Stimulated activated CD4-positive, alpha-beta T cell treated with anti-CD3 and anti-CD28 coated beads, Interleukin-2, amount 100 ng/mL, for 48 hours (primary cell): ENCODE measurements at regions not wholly inside any gene's neighbourhood (a gene's known extent, or its start where the extent isn't known, plus 50 kb on each side); places are given as distances from the start of the nearest gene placed in this dataset.
"Not testable (repeated sequence)": the region's sequence is repeated elsewhere in the genome, so short reads cannot be mapped to it uniquely, and the experiment has no call there.

Experiments
- DNase-seq, 2 donors: peaks; one replicate each; pipeline ENCODE4 v3.0.0-alpha.2; 2020

DNA sequence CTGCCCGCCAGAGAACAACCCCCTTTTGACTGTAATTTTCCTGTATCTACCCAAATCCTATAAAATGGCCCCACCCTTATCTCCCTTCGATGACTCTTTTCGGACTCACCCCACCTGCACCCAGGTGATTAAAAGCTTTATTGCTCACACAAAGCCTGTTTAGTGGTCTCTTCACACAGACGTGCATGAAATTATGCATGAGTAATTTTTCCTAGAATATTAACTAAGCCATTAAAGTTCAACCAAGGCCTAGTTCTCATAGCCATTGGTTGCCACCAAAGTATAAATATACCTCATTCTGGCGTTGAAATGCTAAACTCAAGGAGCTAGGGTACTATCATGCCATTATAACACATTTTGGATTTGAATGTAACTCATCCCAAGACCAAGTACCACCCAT, 243.9 kb downstream of the ZNF608 start:
- DNase-seq = no peak

DNA sequence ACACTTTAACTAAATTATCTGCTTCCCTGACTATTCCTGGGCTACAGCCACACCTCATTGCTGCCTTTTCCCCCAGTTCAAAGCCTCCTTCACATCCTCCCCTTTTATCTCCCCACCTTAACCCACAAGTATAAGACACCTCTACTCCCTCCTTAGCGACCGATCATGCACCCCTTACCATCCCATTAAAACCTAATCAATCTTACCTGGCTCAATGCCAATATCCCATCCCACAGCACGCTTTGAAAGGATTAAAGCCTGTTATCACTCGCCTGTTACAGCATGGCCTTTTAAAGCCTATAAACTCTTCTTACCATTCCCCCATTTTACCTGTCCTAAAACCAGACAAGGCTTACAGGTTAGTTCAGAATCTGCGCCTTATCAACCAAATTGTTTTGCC, 246.6 kb downstream of the ZNF608 start:
- not testable (repeated sequence) for DNase-seq

DNA sequence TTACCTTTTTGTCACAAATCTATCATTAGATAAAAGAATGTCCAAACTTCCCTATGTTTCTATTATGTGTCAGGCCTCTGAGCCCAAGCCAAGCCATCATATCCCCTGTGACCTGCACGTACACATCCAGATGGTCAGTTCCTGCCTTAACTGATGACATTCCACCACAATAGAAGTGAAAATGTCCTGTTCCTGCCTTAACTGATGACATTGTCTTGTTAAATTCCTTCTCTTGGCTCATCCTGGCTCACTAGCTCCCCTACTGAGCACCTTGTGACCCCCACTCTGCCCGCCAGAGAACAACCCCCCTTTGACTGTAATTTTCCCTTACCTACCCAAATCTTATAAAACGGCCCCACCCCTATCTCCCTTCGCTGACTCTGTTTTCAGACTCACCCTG, 249.5 kb downstream of the ZNF608 start:
- not testable (repeated sequence) for DNase-seq

- DNase-seq = no peak
These were observed 251.8 kb downstream of the ZNF608 start for GRCh38 chr5:124494540-124495116.

GRCh38 chr5:124492444-124493224, 253.8 kb downstream of the ZNF608 start:
- no peak for DNase-seq

- not testable (repeated sequence) for DNase-seq
These were observed 256.1 kb downstream of the ZNF608 start for GRCh38 chr5:124490315-124490714.

GRCh38 chr5:124481419-124481818, 265.0 kb downstream of the ZNF608 start:
- DNase-seq = no peak

DNA sequence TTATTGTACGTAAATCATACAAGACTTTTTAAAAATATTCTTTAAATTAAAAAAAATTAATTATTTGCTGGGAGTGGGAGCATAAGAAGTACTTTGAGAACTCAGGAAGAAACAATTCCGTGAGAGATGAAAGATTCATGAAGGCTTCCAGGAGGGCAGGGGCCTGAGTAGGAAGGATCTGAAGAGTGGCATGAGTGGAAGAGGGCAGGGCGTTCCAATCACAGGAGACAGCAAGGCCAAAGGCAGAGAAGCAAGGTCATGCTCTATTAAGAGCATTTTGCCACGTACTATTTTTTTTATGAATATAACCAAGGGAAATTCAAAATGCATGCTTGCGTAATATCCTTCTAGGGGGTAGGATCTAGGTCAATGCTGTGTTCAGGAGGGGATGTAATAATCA, 265.5 kb downstream of the ZNF608 start:
- no peak for DNase-seq

GRCh38 chr5:124480022-124480421, 266.4 kb downstream of the ZNF608 start:
- DNase-seq = no peak

- no peak for DNase-seq
These were observed 268.2 kb downstream of the ZNF608 start for GRCh38 chr5:124478264-124478663.

DNA sequence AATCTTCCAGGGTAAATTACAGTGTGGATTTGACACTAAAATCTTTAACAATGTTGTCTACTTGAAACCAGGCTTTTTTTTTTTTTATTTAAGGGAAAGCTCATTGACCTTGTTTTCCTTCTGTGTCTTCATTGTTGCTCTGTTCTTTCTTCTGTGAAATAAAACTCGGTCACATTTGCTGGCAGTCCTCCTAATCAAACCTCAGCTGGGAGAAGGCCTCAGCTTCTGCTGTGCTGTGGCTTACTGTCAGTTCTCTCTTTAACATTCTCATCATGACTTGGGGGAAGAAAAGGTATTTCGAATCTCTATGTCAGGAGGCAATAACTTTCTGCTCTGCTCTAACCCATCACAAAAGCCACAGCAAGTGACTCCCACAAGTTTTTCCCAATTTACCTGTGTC, 268.9 kb downstream of the ZNF608 start:
- DNase-seq = no peak

- no peak for DNase-seq
These were observed 269.4 kb downstream of the ZNF608 start for GRCh38 chr5:124477062-124477461.

- DNase-seq = no peak
These were observed 271.8 kb downstream of the ZNF608 start for GRCh38 chr5:124474528-124475215.

DNA sequence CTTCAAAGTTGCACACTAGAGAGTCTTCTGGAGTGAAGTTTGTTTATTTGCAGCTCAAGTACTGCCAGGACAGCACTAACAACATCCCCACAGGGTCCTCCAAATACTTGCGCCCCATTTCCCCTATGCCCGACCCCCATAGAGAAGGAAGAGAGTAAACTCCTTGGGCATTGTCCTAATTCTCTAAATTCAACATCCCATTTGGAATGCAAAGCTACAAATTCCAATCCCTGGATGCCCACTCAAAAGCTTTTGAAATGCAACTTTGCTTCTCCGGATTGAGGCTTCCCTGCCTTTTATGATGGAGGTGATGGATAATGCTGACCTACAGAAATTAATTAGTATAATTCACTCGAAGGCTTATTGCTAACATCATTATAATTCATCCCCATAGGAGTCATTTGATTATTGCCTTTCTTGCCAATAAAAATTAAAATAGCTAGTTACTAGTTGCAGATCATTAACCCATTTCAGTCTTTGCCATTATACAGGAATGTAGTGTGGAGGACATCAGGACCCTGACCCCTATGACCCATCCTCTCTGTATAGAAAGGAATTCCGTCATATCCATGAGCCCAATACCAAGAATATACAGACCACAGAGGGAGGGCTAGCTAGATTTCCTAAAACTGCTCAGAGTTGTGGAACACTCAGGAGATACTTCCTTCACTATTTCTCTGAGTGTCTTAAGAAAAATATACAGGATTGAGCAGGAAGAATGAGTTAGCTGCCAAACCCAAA, 277.6 kb downstream of the ZNF608 start:
- no peak for DNase-seq

- no peak for DNase-seq
These were observed 278.7 kb downstream of the ZNF608 start for GRCh38 chr5:124467745-124468144.

GRCh38 chr5:124466011-124466410, 280.4 kb downstream of the ZNF608 start:
- no peak for DNase-seq

- DNase-seq = no peak
These were observed 282.6 kb downstream of the ZNF608 start for GRCh38 chr5:124463851-124464250.

DNA sequence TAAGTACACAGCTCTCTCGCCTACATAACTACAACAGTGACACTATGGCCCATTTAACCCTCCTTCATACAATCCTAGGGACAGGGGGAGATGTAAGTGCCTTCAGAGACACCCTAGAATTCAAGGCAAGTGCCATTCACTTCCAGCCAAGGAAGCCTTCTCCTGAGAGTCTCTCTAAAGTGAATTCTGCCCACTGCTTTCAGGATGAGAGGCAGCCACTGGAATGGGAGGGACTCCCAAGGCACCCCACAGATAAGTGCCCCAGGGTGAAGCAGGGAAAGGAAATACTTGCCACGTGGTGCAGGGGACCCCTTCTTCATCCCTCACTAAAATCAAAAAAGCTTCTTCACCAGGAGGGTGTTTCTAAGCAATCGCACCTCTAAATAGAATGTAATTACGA, 283.7 kb downstream of the ZNF608 start:
- no peak for DNase-seq

DNA sequence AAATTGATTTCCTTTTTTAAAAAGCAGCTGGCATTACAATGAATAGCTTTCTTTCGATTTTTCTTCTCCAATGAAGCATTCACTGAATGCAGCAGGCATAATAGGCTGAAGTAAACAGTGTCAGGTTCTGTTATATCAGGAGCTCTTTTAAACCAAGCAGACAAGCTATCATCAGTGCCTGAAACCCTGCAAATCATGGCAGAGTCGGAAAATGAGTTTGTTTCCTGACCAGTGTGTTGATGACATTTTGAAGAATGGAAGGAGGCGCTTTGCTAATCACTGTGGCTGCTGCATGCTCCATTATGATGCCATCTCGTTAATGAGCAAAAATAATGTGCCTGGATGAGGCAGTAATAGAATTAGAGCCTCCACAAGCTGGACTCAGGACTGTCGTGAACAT, 284.5 kb downstream of the ZNF608 start:
- no peak for DNase-seq

GRCh38 chr5:124461157-124461556, 285.3 kb downstream of the ZNF608 start:
- no peak for DNase-seq

- DNase-seq = no peak
These were observed 285.8 kb downstream of the ZNF608 start for GRCh38 chr5:124460642-124461041.

- DNase-seq = no peak
These were observed 286.5 kb downstream of the ZNF608 start for GRCh38 chr5:124459984-124460383.

- no peak for DNase-seq
These were observed 288.5 kb downstream of the ZNF608 start for GRCh38 chr5:124457901-124458300.
